ENCODE measurements at regions not wholly inside any gene's neighbourhood (a gene's known extent, or its start where the extent isn't known, plus 50 kb on each side); places are given as distances from the start of the nearest gene placed in this dataset.

- H3K4me1 ChIP-seq (ENCODE audit: insufficient read depth, low read length, poor library complexity, severe bottlenecking) = no peaks in the 10 kb centered on the region
- no peaks in the 10 kb centered on the region for H3K9me3 ChIP-seq (ENCODE audit: insufficient read depth, low read depth, low read length)
- H3K9me2 ChIP-seq (replicated peaks; ENCODE audit: low read depth, low read length) = no peaks in the 10 kb centered on the region
- H3K27me3 ChIP-seq (ENCODE audit: insufficient read depth, low read length, poor library complexity, severe bottlenecking) = no peaks in the 10 kb centered on the region
- no peak overlapping the region for H3K4me2 ChIP-seq (ENCODE audit: low read depth, low read length, poor library complexity, severe bottlenecking)
- no peaks in the 10 kb centered on the region for H4K20me1 ChIP-seq (ENCODE audit: insufficient read depth, low read length, poor library complexity, severe bottlenecking)
- no peak overlapping the region for H2AFZ ChIP-seq (ENCODE audit: low read length)
- H3K9ac ChIP-seq (ENCODE audit: low read depth, low read length, poor library complexity, severe bottlenecking) = no peak overlapping the region
- no peak overlapping the region for H3K4me3 ChIP-seq (ENCODE audit: low read length, poor library complexity, severe bottlenecking)
- H3F3A ChIP-seq (ENCODE audit: low read depth) = no peaks in the 10 kb centered on the region
- no peak for TF ChIP-seq EZH2phosphoT487 (IDR thresholded peaks at IDR 0.05; ENCODE audit: borderline replicate concordance)
- no peaks in the 10 kb centered on the region for H3K36me3 ChIP-seq (ENCODE audit: insufficient read depth, low read length)
- no peaks in the 10 kb centered on the region for H3K79me2 ChIP-seq (ENCODE audit: insufficient read depth, low read length)
Measured at GRCh38 chr4:149972407-149972806, 105.8 kb upstream of the DCLK2 start.

GRCh38 chr4:149973181-149973580 is 105.1 kb upstream of the DCLK2 start:
- no peaks in the 10 kb centered on the region for H3F3A ChIP-seq (ENCODE audit: low read depth)

GRCh38 chr4:149975172-149975571 is 103.1 kb upstream of the DCLK2 start:
- Histone ChIP-seq H4K20me1 (ENCODE audit: insufficient read depth, low read length, poor library complexity, severe bottlenecking) (no peaks in the 10 kb centered on the region), H3K4me2 (ENCODE audit: low read depth, low read length, poor library complexity, severe bottlenecking) (no peak overlapping the region), H3K36me3 (ENCODE audit: insufficient read depth, low read length) (no peaks in the 10 kb centered on the region), H3K4me1 (ENCODE audit: insufficient read depth, low read length, poor library complexity, severe bottlenecking) (no peaks in the 10 kb centered on the region), H3K27me3 (ENCODE audit: insufficient read depth, low read length, poor library complexity, severe bottlenecking) (no peaks in the 10 kb centered on the region), H3K9ac (ENCODE audit: low read depth, low read length, poor library complexity, severe bottlenecking) (no peak overlapping the region), H3K4me3 (ENCODE audit: low read length, poor library complexity, severe bottlenecking) (no peak overlapping the region), H3K79me2 (ENCODE audit: insufficient read depth, low read length) (no peaks in the 10 kb centered on the region), H3F3A (ENCODE audit: low read depth) (no peaks in the 10 kb centered on the region), H2AFZ (ENCODE audit: low read length) (no peak overlapping the region), H3K9me3 (ENCODE audit: insufficient read depth, low read depth, low read length) (no peaks in the 10 kb centered on the region), H3K9me2 (replicated peaks; ENCODE audit: low read depth, low read length) (no peaks in the 10 kb centered on the region)
- TF ChIP-seq EZH2phosphoT487 (IDR thresholded peaks at IDR 0.05; ENCODE audit: borderline replicate concordance) = no peak
- no peak for TF ChIP-seq CTCF (conservative IDR thresholded peaks at IDR 0.05; ENCODE audit: low read length)

More at GRCh38 chr4:149973181-149973580, 105.1 kb upstream of the DCLK2 start:
- Histone ChIP-seq H3K27me3 (ENCODE audit: insufficient read depth, low read length, poor library complexity, severe bottlenecking) (no peaks in the 10 kb centered on the region), H3K4me2 (ENCODE audit: low read depth, low read length, poor library complexity, severe bottlenecking) (no peak overlapping the region), H3K4me1 (ENCODE audit: insufficient read depth, low read length, poor library complexity, severe bottlenecking) (no peaks in the 10 kb centered on the region), H3K9me3 (ENCODE audit: insufficient read depth, low read depth, low read length) (no peaks in the 10 kb centered on the region), H3K9ac (ENCODE audit: low read depth, low read length, poor library complexity, severe bottlenecking) (no peak overlapping the region), H3K36me3 (ENCODE audit: insufficient read depth, low read length) (no peaks in the 10 kb centered on the region), H2AFZ (ENCODE audit: low read length) (no peak overlapping the region), H3K79me2 (ENCODE audit: insufficient read depth, low read length) (no peaks in the 10 kb centered on the region), H4K20me1 (ENCODE audit: insufficient read depth, low read length, poor library complexity, severe bottlenecking) (no peaks in the 10 kb centered on the region), H3K4me3 (ENCODE audit: low read length, poor library complexity, severe bottlenecking) (no peak overlapping the region), H3K9me2 (replicated peaks; ENCODE audit: low read depth, low read length) (no peaks in the 10 kb centered on the region)
- TF ChIP-seq EZH2phosphoT487 (IDR thresholded peaks at IDR 0.05; ENCODE audit: borderline replicate concordance) (no peak), CTCF (conservative IDR thresholded peaks at IDR 0.05; ENCODE audit: low read length) (no peak)

GRCh38 chr4:149980121-149980682 is 98.0 kb upstream of the DCLK2 start:
- Histone ChIP-seq H3F3A (ENCODE audit: low read depth) (no peaks in the 10 kb centered on the region), H3K4me1 (ENCODE audit: insufficient read depth, low read length, poor library complexity, severe bottlenecking) (no peaks in the 10 kb centered on the region), H3K79me2 (ENCODE audit: insufficient read depth, low read length) (no peaks in the 10 kb centered on the region), H2AFZ (ENCODE audit: low read length) (no peak overlapping the region), H4K20me1 (ENCODE audit: insufficient read depth, low read length, poor library complexity, severe bottlenecking) (no peaks in the 10 kb centered on the region), H3K9me2 (replicated peaks; ENCODE audit: low read depth, low read length) (no peaks in the 10 kb centered on the region), H3K27me3 (ENCODE audit: insufficient read depth, low read length, poor library complexity, severe bottlenecking) (no peaks in the 10 kb centered on the region), H3K9me3 (ENCODE audit: insufficient read depth, low read depth, low read length) (no peaks in the 10 kb centered on the region), H3K4me3 (ENCODE audit: low read length, poor library complexity, severe bottlenecking) (no peak overlapping the region), H3K4me2 (ENCODE audit: low read depth, low read length, poor library complexity, severe bottlenecking) (no peak overlapping the region), H3K9ac (ENCODE audit: low read depth, low read length, poor library complexity, severe bottlenecking) (no peak overlapping the region), H3K36me3 (ENCODE audit: insufficient read depth, low read length) (no peaks in the 10 kb centered on the region)
- TF ChIP-seq CTCF (conservative IDR thresholded peaks at IDR 0.05; ENCODE audit: low read length) (no peak), EZH2phosphoT487 (IDR thresholded peaks at IDR 0.05; ENCODE audit: borderline replicate concordance) (no peak)
